GM23338 (cell line): ENCODE measurements at regions not wholly inside any gene's neighbourhood (a gene's known extent, or its start where the extent isn't known, plus 50 kb on each side); places are given as distances from the start of the nearest gene placed in this dataset.

Experiments
- ATAC-seq: fragments of 200-7000 bp; cut with Tn5 transposase; 3 replicates; pipeline ENCODE4 v1.9.1; 2020
- DNase-seq: peaks from one replicate; pipeline ENCODE4 v3.0.0-alpha.2; 2015; ENCODE audit warnings: low spot score
- H2AFZ ChIP-seq: fragments of 200-600 bp; sonication (generic); 2 replicates; pipeline ENCODE4 v1.8.0; 2016; ENCODE audit warnings: antibody characterized with exemption, mild to moderate bottlenecking, moderate library complexity
- H3F3A ChIP-seq: fragments of 200-600 bp; sonication (generic); replicated peaks from 2 replicates; pipeline ENCODE4 v1.8.0; 2017; ENCODE audit warnings: antibody characterized with exemption, mixed run types, low read depth
- H3K27ac ChIP-seq: fragments of 200-600 bp; sonication (generic); 2 replicates; pipeline ENCODE4 v1.6.1; 2016; ENCODE audit warnings: low read depth
- H3K27me3 ChIP-seq: fragments of 200-600 bp; sonication (generic); 2 replicates; pipeline ENCODE4 v1.8.0; 2016; ENCODE audit warnings: mild to moderate bottlenecking, mixed run types, moderate library complexity; ENCODE audit not compliant: insufficient read depth
- H3K36me3 ChIP-seq: fragments of 200-600 bp; sonication (generic); 2 replicates; pipeline ENCODE4 v1.8.0; 2016; ENCODE audit warnings: mild to moderate bottlenecking; ENCODE audit not compliant: insufficient read depth
- H3K4me1 ChIP-seq: fragments of 200-600 bp; sonication (generic); 2 replicates; pipeline ENCODE4 v1.8.0; 2016; ENCODE audit warnings: mild to moderate bottlenecking, moderate library complexity; ENCODE audit not compliant: insufficient read depth
- H3K4me2 ChIP-seq: fragments of 200-600 bp; sonication (generic); 2 replicates; pipeline ENCODE4 v1.7.1; 2017; ENCODE audit warnings: mixed run types
- H3K4me3 ChIP-seq: fragments of 200-600 bp; sonication (generic); 2 replicates; pipeline ENCODE4 v1.6.1; 2016; ENCODE audit warnings: mixed run types
- H3K79me2 ChIP-seq: fragments of 200-600 bp; sonication (generic); replicated peaks from 2 replicates; pipeline ENCODE4 v1.8.0; 2017; ENCODE audit warnings: mild to moderate bottlenecking; ENCODE audit not compliant: insufficient read depth
- H3K9me2 ChIP-seq: fragments of 200-600 bp; sonication (generic); 2 replicates; pipeline ENCODE4 v1.8.0; 2017; ENCODE audit not compliant: insufficient read depth
- H4K20me1 ChIP-seq: fragments of 200-600 bp; sonication (generic); replicated peaks from 2 replicates; pipeline ENCODE4 v1.8.0; 2017; ENCODE audit warnings: mild to moderate bottlenecking; ENCODE audit not compliant: insufficient read depth
- H3K27ac Mint-ChIP-seq: 2 replicates; pipeline ENCODE4 v1.8.0; 2020; ENCODE audit warnings: inconsistent platforms, mild to moderate bottlenecking, moderate library complexity, mixed read lengths
- H3K27me3 Mint-ChIP-seq: 3 replicates; pipeline ENCODE4 v1.8.0; 2022; ENCODE audit warnings: low read depth, mild to moderate bottlenecking, moderate library complexity, mixed read lengths, inconsistent platforms; ENCODE audit not compliant: insufficient read depth, poor library complexity
- H3K36me3 Mint-ChIP-seq: 3 replicates; pipeline ENCODE4 v1.8.0; 2021; ENCODE audit warnings: low read depth, mild to moderate bottlenecking, inconsistent platforms, moderate library complexity, mixed read lengths
- H3K4me1 Mint-ChIP-seq: 3 replicates; pipeline ENCODE4 v1.8.0; 2020; ENCODE audit warnings: mild to moderate bottlenecking, inconsistent platforms, mixed read lengths
- H3K4me3 Mint-ChIP-seq: 3 replicates; pipeline ENCODE4 v1.8.0; 2021; ENCODE audit warnings: moderate library complexity, mild to moderate bottlenecking, inconsistent platforms, mixed read lengths
- H3K9me3 Mint-ChIP-seq: 3 replicates; pipeline ENCODE4 v1.8.0; 2020; ENCODE audit warnings: moderate library complexity, mild to moderate bottlenecking, inconsistent platforms, mixed read lengths
- JUNB ChIP-seq: IDR thresholded peaks from one replicate; pipeline ENCODE4 v1.6.1; 2016; ENCODE audit warnings: antibody characterized with exemption; ENCODE audit not compliant: unreplicated experiment
- NANOG ChIP-seq: IDR thresholded peaks from 2 replicates; pipeline ENCODE4 v1.6.1; 2016; ENCODE audit warnings: antibody characterized with exemption, borderline replicate concordance
- POLR2AphosphoS5 ChIP-seq: IDR thresholded peaks from 2 replicates; pipeline ENCODE4 v1.6.1; 2016; ENCODE audit warnings: antibody characterized with exemption, low read depth
- ZNF114 ChIP-seq: fragments of 250-450 bp; sonication (Bioruptor Pico); IDR thresholded peaks from 2 replicates; pipeline ENCODE4 v1.5.0; 2020; ENCODE audit warnings: mild to moderate bottlenecking, moderate library complexity
- ZNF331 ChIP-seq: fragments of 250-450 bp; sonication (Bioruptor Pico); IDR thresholded peaks from 2 replicates; pipeline ENCODE4 v1.5.0; 2020; ENCODE audit warnings: low read depth, mild to moderate bottlenecking, moderate library complexity
- TF ChIP-seq, protein P1 (sequence below): fragments of 250-450 bp; sonication (Bioruptor Pico); IDR thresholded peaks from 2 replicates; pipeline ENCODE4 v1.5.0; 2020; ENCODE audit warnings: mild to moderate bottlenecking, moderate library complexity
- TF ChIP-seq, protein P2 (sequence below): IDR thresholded peaks from 2 replicates; pipeline ENCODE4 v1.6.1; 2016; ENCODE audit warnings: antibody characterized with exemption
- TF ChIP-seq, protein P3 (sequence below): IDR thresholded peaks from one replicate; pipeline ENCODE4 v1.6.1; 2018; ENCODE audit warnings: antibody characterized with exemption; ENCODE audit not compliant: unreplicated experiment

DNA sequence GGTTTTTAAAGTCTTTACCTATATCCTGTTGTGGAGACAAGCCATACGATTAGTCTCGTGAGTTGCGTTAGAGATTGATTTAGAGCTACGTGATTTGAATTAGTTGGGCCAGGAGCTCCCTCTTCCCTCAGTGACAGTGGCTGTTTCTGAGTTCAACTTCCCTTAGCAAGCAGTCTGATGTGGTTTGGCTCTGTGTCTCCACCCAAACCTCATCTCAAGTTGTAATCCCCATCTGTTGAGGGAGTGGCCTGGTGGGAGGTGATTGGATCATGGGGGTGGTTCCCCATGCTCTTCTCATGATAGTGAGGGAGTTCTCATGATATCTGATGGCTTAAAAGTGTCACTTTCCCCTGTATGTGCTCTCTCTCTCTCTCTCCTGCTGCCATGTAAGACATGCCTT is 192.9 kb upstream of the PTGFR start:
- no peak for ATAC-seq
- H3K4me1 Mint-ChIP-seq = no peaks in the 10 kb centered on the region

More for the DNA sequence above, 192.9 kb upstream of the PTGFR start:
- peaks cover 2% of the 10 kb centered on the region for H3K27me3 Mint-ChIP-seq
- H3K27ac ChIP-seq = no peak overlapping the region
- no peaks in the 10 kb centered on the region for H4K20me1 ChIP-seq
- H3K27me3 ChIP-seq = no peaks in the 10 kb centered on the region
- no peaks in the 10 kb centered on the region for H3K9me2 ChIP-seq
- H3K4me3 ChIP-seq = no peak overlapping the region
- H3K4me1 ChIP-seq = no peaks in the 10 kb centered on the region
- no peak overlapping the region for H2AFZ ChIP-seq
- H3K4me3 Mint-ChIP-seq = no peak overlapping the region
- no peak for DNase-seq
- no peak overlapping the region for H3K4me2 ChIP-seq
- peaks cover 8% of the 10 kb centered on the region; the same call in 1 of the 3 replicates for H3K9me3 Mint-ChIP-seq
- no peaks in the 10 kb centered on the region for H3F3A ChIP-seq
- TF ChIP-seq ZNF331 (CRISPR knock-in tag) (no peak), ZNF114 (CRISPR knock-in tag) (no peak), JUNB (no peak), POLR2AphosphoS5 (no peak), NANOG (no peak)
- TF ChIP-seq, protein P1, sequence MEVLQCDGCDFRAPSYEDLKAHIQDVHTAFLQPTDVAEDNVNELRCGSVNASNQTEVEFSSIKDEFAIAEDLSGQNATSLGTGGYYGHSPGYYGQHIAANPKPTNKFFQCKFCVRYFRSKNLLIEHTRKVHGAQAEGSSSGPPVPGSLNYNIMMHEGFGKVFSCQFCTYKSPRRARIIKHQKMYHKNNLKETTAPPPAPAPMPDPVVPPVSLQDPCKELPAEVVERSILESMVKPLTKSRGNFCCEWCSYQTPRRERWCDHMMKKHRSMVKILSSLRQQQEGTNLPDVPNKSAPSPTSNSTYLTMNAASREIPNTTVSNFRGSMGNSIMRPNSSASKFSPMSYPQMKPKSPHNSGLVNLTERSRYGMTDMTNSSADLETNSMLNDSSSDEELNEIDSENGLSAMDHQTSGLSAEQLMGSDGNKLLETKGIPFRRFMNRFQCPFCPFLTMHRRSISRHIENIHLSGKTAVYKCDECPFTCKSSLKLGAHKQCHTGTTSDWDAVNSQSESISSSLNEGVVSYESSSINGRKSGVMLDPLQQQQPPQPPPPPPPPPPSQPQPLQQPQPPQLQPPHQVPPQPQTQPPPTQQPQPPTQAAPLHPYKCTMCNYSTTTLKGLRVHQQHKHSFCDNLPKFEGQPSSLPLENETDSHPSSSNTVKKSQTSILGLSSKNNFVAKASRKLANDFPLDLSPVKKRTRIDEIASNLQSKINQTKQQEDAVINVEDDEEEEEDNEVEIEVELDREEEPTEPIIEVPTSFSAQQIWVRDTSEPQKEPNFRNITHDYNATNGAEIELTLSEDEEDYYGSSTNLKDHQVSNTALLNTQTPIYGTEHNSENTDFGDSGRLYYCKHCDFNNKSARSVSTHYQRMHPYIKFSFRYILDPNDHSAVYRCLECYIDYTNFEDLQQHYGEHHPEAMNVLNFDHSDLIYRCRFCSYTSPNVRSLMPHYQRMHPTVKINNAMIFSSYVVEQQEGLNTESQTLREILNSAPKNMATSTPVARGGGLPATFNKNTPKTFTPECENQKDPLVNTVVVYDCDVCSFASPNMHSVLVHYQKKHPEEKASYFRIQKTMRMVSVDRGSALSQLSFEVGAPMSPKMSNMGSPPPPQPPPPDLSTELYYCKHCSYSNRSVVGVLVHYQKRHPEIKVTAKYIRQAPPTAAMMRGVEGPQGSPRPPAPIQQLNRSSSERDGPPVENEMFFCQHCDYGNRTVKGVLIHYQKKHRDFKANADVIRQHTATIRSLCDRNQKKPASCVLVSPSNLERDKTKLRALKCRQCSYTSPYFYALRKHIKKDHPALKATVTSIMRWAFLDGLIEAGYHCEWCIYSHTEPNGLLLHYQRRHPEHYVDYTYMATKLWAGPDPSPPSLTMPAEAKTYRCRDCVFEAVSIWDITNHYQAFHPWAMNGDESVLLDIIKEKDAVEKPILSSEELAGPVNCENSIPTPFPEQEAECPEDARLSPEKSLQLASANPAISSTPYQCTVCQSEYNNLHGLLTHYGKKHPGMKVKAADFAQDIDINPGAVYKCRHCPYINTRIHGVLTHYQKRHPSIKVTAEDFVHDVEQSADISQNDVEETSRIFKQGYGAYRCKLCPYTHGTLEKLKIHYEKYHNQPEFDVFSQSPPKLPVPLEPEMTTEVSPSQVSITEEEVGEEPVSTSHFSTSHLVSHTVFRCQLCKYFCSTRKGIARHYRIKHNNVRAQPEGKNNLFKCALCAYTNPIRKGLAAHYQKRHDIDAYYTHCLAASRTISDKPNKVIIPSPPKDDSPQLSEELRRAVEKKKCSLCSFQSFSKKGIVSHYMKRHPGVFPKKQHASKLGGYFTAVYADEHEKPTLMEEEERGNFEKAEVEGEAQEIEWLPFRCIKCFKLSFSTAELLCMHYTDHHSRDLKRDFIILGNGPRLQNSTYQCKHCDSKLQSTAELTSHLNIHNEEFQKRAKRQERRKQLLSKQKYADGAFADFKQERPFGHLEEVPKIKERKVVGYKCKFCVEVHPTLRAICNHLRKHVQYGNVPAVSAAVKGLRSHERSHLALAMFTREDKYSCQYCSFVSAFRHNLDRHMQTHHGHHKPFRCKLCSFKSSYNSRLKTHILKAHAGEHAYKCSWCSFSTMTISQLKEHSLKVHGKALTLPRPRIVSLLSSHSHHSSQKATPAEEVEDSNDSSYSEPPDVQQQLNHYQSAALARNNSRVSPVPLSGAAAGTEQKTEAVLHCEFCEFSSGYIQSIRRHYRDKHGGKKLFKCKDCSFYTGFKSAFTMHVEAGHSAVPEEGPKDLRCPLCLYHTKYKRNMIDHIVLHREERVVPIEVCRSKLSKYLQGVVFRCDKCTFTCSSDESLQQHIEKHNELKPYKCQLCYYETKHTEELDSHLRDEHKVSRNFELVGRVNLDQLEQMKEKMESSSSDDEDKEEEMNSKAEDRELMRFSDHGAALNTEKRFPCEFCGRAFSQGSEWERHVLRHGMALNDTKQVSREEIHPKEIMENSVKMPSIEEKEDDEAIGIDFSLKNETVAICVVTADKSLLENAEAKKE (CRISPR knock-in tag) = no peak
- TF ChIP-seq, protein P2, sequence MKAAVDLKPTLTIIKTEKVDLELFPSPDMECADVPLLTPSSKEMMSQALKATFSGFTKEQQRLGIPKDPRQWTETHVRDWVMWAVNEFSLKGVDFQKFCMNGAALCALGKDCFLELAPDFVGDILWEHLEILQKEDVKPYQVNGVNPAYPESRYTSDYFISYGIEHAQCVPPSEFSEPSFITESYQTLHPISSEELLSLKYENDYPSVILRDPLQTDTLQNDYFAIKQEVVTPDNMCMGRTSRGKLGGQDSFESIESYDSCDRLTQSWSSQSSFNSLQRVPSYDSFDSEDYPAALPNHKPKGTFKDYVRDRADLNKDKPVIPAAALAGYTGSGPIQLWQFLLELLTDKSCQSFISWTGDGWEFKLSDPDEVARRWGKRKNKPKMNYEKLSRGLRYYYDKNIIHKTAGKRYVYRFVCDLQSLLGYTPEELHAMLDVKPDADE = no peak
- TF ChIP-seq, protein P3, sequence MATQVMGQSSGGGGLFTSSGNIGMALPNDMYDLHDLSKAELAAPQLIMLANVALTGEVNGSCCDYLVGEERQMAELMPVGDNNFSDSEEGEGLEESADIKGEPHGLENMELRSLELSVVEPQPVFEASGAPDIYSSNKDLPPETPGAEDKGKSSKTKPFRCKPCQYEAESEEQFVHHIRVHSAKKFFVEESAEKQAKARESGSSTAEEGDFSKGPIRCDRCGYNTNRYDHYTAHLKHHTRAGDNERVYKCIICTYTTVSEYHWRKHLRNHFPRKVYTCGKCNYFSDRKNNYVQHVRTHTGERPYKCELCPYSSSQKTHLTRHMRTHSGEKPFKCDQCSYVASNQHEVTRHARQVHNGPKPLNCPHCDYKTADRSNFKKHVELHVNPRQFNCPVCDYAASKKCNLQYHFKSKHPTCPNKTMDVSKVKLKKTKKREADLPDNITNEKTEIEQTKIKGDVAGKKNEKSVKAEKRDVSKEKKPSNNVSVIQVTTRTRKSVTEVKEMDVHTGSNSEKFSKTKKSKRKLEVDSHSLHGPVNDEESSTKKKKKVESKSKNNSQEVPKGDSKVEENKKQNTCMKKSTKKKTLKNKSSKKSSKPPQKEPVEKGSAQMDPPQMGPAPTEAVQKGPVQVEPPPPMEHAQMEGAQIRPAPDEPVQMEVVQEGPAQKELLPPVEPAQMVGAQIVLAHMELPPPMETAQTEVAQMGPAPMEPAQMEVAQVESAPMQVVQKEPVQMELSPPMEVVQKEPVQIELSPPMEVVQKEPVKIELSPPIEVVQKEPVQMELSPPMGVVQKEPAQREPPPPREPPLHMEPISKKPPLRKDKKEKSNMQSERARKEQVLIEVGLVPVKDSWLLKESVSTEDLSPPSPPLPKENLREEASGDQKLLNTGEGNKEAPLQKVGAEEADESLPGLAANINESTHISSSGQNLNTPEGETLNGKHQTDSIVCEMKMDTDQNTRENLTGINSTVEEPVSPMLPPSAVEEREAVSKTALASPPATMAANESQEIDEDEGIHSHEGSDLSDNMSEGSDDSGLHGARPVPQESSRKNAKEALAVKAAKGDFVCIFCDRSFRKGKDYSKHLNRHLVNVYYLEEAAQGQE = no peak
- no peaks in the 10 kb centered on the region for H3K36me3 ChIP-seq
- H3K36me3 Mint-ChIP-seq = 0 out of 3 replicates have a peak, but pooled peaks cover 3% of the 10 kb centered on the region
- H3K79me2 ChIP-seq = no peaks in the 10 kb centered on the region
- no peak overlapping the region for H3K27ac Mint-ChIP-seq
